GM12864 (cell line): ENCODE measurements at regions not wholly inside any gene's neighbourhood (a gene's known extent, or its start where the extent isn't known, plus 50 kb on each side); places are given as distances from the start of the nearest gene placed in this dataset.

Source experiments
- DNase-seq: peaks from one replicate; pipeline ENCODE4 v3.0.0-alpha.2; 2011; ENCODE audit warnings: low read depth
- H3K4me3 ChIP-seq: 2 replicates; pipeline ENCODE4 v1.5.1; 2011; ENCODE audit warnings: mild to moderate bottlenecking, low read depth, low read length, control low read depth
- CTCF ChIP-seq: IDR thresholded peaks from 2 replicates; pipeline ENCODE4 v1.5.1; 2011; ENCODE audit warnings: low read depth, mild to moderate bottlenecking, moderate library complexity, low read length, control low read depth, inconsistent platforms; ENCODE audit errors: missing control alignments

- no peak for DNase-seq
- no peak for TF ChIP-seq CTCF
- H3K4me3 ChIP-seq = no peak overlapping the region
These were observed 115.6 kb upstream of the LMO4 start for GRCh38 chr1:87213135-87213515.

GRCh38 chr1:87215592-87215991, 113.1 kb upstream of the LMO4 start:
- no peak overlapping the region for H3K4me3 ChIP-seq
- no peak for TF ChIP-seq CTCF
- no peak for DNase-seq

GRCh38 chr1:87218618-87219017, 110.1 kb upstream of the LMO4 start:
- no peak for DNase-seq
- TF ChIP-seq CTCF = no peak
- H3K4me3 ChIP-seq = no peak overlapping the region

- no peak for TF ChIP-seq CTCF
- no peak overlapping the region for H3K4me3 ChIP-seq
- no peak for DNase-seq
These were observed 109.5 kb upstream of the LMO4 start for GRCh38 chr1:87219141-87219540.

DNA sequence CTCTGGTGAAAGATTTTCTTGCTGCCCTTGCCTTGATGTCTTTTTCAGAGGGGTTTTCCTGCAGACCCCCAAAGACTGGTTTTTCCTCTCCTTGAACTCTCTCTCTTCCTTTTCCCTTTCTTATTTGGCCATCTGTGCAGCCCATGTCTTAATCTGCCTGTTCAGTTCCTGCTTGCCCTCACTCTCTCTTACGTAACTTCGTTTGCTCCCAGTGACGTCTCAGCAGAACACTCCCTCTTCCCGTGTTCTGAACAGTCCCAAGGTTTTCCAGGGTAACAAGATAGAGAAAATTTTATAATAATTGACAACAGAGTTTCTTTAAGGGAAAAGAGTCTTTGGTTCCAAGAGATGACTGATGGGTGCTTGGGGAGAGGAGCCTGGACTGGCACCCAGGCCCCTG, 109.1 kb upstream of the LMO4 start:
- no peak overlapping the region for H3K4me3 ChIP-seq
- DNase-seq = no peak
- no peak for TF ChIP-seq CTCF

DNA sequence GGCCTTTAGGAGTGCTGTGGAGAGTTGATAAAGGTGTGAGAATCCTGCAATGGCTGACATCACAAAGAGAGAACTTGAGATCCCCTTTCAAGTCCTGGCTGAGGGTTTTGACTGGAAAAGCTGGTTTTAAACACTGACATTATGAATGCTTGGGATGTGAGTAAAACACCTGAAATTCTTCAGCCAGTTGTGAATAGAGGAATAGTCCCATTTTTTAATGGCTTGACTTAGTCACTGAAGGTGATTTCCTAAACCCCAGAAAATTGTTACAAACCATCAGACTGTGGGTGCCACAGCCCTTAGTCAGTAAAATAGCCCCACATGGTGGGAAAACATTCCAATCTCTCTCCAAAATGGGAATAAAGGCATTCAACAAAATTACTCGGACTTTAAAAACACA, 107.7 kb upstream of the LMO4 start:
- no peak for TF ChIP-seq CTCF
- no peak overlapping the region for H3K4me3 ChIP-seq
- DNase-seq = no peak

DNA sequence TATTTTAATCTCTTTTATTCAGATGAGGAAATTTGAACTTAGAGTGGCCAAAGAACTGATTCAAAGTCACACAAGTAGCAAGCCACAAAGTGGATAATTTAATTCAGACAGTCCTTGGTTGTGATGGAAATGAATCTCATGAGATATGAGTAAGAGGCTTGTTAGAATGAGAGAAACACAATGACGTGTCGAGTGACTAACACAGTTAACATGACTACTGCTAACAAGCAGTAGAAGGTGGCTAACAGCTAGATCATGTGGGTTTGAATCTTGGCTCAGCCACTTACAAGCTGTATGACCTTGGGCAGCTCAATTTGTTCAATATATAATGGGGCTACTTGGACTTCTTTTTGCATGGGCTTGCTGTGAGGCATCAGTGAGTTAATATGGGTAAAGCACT, 104.5 kb upstream of the LMO4 start:
- no peak overlapping the region for H3K4me3 ChIP-seq
- no peak for TF ChIP-seq CTCF
- DNase-seq = no peak
